Lower lobe of right lung (tissue), 2 donors: ENCODE measurements at regions not wholly inside any gene's neighbourhood (a gene's known extent, or its start where the extent isn't known, plus 50 kb on each side); places are given as distances from the start of the nearest gene placed in this dataset.

Experiments used
- ATAC-seq, 2 donors: fragments of 200-7000 bp; cut with Tn5 transposase; one replicate each; pipeline ENCODE4 v1.9.1; 2020 to 2022; ENCODE audit warnings: mild to moderate bottlenecking in 2 of 2, moderate library complexity in 2 of 2
- DNase-seq: peaks from one replicate; pipeline ENCODE4 v3.0.0-alpha.2; 2020
- H3K27ac ChIP-seq: fragments of 200-600 bp; one replicate; pipeline ENCODE4 v1.8.0; 2022
- H3K27me3 ChIP-seq: fragments of 200-600 bp; one replicate; pipeline ENCODE4 v1.8.0; 2022; ENCODE audit warnings: low read depth
- H3K36me3 ChIP-seq: fragments of 200-600 bp; one replicate; pipeline ENCODE4 v1.8.0; 2022; ENCODE audit warnings: mild to moderate bottlenecking
- H3K4me1 ChIP-seq: fragments of 200-600 bp; one replicate; pipeline ENCODE4 v1.8.0; 2022
- H3K4me3 ChIP-seq: fragments of 200-600 bp; one replicate; pipeline ENCODE4 v1.8.0; 2022; ENCODE audit warnings: mild to moderate bottlenecking
- H3K9me3 ChIP-seq: fragments of 200-600 bp; one replicate; pipeline ENCODE4 v1.8.0; 2022
- CTCF ChIP-seq: fragments of 200-600 bp; IDR thresholded peaks from one replicate; pipeline ENCODE4 v1.8.0; 2022; ENCODE audit warnings: antibody characterized with exemption, mild to moderate bottlenecking
- intact Hi-C: fragments of 100-400 bp; cut with DNase I; formaldehyde crosslinking; loops from one replicate; pipeline ENCODE4 v1.11.0; 2022
- donor health status: DM: no; HTN: yes; CAD: no; lungs with severe emphysema.

GRCh38 chrX:131739823-131740222 lies 195.9 kb downstream of the OR13H1 start:
- H3K4me1 ChIP-seq = no peaks in the 10 kb centered on the region
- no peak for ATAC-seq
- no peak for TF ChIP-seq CTCF
- intact Hi-C loops = no loop called here
- H3K9me3 ChIP-seq = no peaks in the 10 kb centered on the region
- no peak for DNase-seq
- no peaks in the 10 kb centered on the region for H3K36me3 ChIP-seq
- H3K4me3 ChIP-seq = no peak overlapping the region
- no peak overlapping the region for H3K27ac ChIP-seq
- H3K27me3 ChIP-seq = no peaks in the 10 kb centered on the region

GRCh38 chrX:131741103-131741581 lies 197.3 kb downstream of the OR13H1 start:
- DNase-seq = no peak
- no peaks in the 10 kb centered on the region for H3K4me1 ChIP-seq
- no peaks in the 10 kb centered on the region for H3K36me3 ChIP-seq
- intact Hi-C loops = no loop called here
- ATAC-seq = peak in 1 of 2 donors; percentile 92
- H3K27ac ChIP-seq = no peak overlapping the region
- no peaks in the 10 kb centered on the region for H3K9me3 ChIP-seq
- H3K4me3 ChIP-seq = no peak overlapping the region
- TF ChIP-seq CTCF = no peak
- no peaks in the 10 kb centered on the region for H3K27me3 ChIP-seq

GRCh38 chrX:131745942-131746489 lies 202.1 kb downstream of the OR13H1 start:
- ATAC-seq = no peak

GRCh38 chrX:131746491-131746968 lies 202.7 kb downstream of the OR13H1 start:
- no peak for TF ChIP-seq CTCF
- no peak overlapping the region for H3K4me3 ChIP-seq

More at GRCh38 chrX:131745942-131746489, 202.1 kb downstream of the OR13H1 start:
- no peak for DNase-seq
- Histone ChIP-seq H3K27me3 (no peaks in the 10 kb centered on the region), H3K9me3 (no peaks in the 10 kb centered on the region), H3K4me1 (no peaks in the 10 kb centered on the region), H3K4me3 (no peak overlapping the region), H3K36me3 (no peaks in the 10 kb centered on the region), H3K27ac (no peak overlapping the region)
- no peak for TF ChIP-seq CTCF
- intact Hi-C loops = no loop called here

GRCh38 chrX:131747173-131747572 lies 203.3 kb downstream of the OR13H1 start:
- H3K4me1 ChIP-seq = no peaks in the 10 kb centered on the region
- no peak for TF ChIP-seq CTCF
- H3K9me3 ChIP-seq = no peaks in the 10 kb centered on the region
- no peaks in the 10 kb centered on the region for H3K27me3 ChIP-seq
- peak in 1 of 2 donors; percentile 95 for ATAC-seq
- no peaks in the 10 kb centered on the region for H3K36me3 ChIP-seq
- H3K27ac ChIP-seq = no peak overlapping the region
- H3K4me3 ChIP-seq = no peak overlapping the region
- intact Hi-C loops = no loop called here
- no peak for DNase-seq

More at GRCh38 chrX:131746491-131746968, 202.7 kb downstream of the OR13H1 start:
- intact Hi-C loops = no loop called here
- no peak overlapping the region for H3K27ac ChIP-seq
- no peaks in the 10 kb centered on the region for H3K27me3 ChIP-seq
- ATAC-seq (peak in 1 of 2 donors; percentile 79), DNase-seq (no peak)
- H3K4me1 ChIP-seq = no peaks in the 10 kb centered on the region
- no peaks in the 10 kb centered on the region for H3K9me3 ChIP-seq
- H3K36me3 ChIP-seq = no peaks in the 10 kb centered on the region
